ENCODE measurements at regions not wholly inside any gene's neighbourhood (a gene's known extent, or its start where the extent isn't known, plus 50 kb on each side); places are given as distances from the start of the nearest gene placed in this dataset.

DNA sequence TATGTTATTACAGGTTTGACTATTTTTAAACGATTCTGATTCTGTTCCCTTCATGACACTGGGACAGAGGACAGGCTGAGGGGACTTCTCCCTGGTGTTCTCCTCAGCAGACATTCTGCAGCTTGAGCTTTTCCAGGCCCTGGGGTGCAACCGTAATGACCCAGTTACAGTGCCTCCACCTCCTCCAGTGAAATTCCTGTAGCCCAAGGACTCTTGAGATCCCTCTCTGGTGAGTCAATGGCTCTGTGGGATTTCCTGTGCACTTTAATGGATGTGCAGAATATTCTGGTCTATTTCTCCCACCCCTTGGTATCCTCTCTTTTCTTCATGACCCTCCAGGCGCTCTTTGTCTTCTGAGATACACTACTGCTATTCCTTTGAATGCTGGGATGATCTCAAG lies 319.3 kb downstream of the INHBA start:
- Histone ChIP-seq H3K4me3 (ENCODE audit: low read length) (no peak overlapping the region), H3K79me2 (ENCODE audit: low read length) (no peaks in the 10 kb centered on the region), H3K4me1 (ENCODE audit: low read length) (no peaks in the 10 kb centered on the region), H4K20me1 (ENCODE audit: insufficient read depth, low read length) (no peaks in the 10 kb centered on the region), H3K9me3 (ENCODE audit: insufficient read depth, low read length) (no peaks in the 10 kb centered on the region), H3K36me3 (replicated peaks; ENCODE audit: low read depth, low read length) (no peaks in the 10 kb centered on the region), H3K9ac (ENCODE audit: low read length) (no peak overlapping the region), H2AFZ (ENCODE audit: low read depth, low read length) (no peak overlapping the region), H3K27me3 (ENCODE audit: low read depth, low read length) (no peaks in the 10 kb centered on the region), H3K27ac (ENCODE audit: low read length) (no peak overlapping the region), H3K4me2 (ENCODE audit: low read length) (no peak overlapping the region)
- TF ChIP-seq, protein P1, sequence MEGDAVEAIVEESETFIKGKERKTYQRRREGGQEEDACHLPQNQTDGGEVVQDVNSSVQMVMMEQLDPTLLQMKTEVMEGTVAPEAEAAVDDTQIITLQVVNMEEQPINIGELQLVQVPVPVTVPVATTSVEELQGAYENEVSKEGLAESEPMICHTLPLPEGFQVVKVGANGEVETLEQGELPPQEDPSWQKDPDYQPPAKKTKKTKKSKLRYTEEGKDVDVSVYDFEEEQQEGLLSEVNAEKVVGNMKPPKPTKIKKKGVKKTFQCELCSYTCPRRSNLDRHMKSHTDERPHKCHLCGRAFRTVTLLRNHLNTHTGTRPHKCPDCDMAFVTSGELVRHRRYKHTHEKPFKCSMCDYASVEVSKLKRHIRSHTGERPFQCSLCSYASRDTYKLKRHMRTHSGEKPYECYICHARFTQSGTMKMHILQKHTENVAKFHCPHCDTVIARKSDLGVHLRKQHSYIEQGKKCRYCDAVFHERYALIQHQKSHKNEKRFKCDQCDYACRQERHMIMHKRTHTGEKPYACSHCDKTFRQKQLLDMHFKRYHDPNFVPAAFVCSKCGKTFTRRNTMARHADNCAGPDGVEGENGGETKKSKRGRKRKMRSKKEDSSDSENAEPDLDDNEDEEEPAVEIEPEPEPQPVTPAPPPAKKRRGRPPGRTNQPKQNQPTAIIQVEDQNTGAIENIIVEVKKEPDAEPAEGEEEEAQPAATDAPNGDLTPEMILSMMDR (IDR thresholded peaks at IDR 0.05; ENCODE audit: low read depth, low read length): no peak
- TF ChIP-seq EZH2phosphoT487 (IDR thresholded peaks at IDR 0.05; ENCODE audit: low read depth): no peak

DNA sequence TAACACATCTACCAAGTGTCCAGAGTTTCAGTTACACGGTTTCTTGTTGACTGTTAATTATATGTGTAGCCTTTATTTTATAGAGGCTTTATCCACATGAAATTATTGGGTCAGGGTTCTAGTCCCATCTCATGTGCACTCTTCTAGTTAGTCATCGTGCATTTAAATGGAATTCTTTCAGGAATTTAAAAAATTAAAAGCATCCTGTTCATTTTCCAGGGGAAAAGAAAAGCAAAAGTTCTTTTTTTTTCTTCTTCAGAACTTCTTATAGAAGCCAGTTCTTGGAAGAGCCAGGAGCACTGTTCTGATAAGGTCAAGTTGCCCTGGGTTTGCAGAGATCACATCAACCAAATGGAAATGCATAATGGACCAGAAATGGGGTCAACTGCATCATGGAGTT lies 324.7 kb downstream of the INHBA start:
- Histone ChIP-seq H2AFZ (ENCODE audit: low read depth, low read length) (no peak overlapping the region), H3K9me3 (ENCODE audit: insufficient read depth, low read length) (no peaks in the 10 kb centered on the region), H3K4me2 (ENCODE audit: low read length) (no peak overlapping the region), H4K20me1 (ENCODE audit: insufficient read depth, low read length) (no peaks in the 10 kb centered on the region), H3K79me2 (ENCODE audit: low read length) (no peaks in the 10 kb centered on the region), H3K4me3 (ENCODE audit: low read length) (no peak overlapping the region), H3K36me3 (replicated peaks; ENCODE audit: low read depth, low read length) (no peaks in the 10 kb centered on the region), H3K27ac (ENCODE audit: low read length) (no peak overlapping the region), H3K4me1 (ENCODE audit: low read length) (no peaks in the 10 kb centered on the region), H3K27me3 (ENCODE audit: low read depth, low read length) (no peaks in the 10 kb centered on the region), H3K9ac (ENCODE audit: low read length) (no peak overlapping the region)
- TF ChIP-seq, protein P1 (IDR thresholded peaks at IDR 0.05; ENCODE audit: low read depth, low read length): no peak

DNA sequence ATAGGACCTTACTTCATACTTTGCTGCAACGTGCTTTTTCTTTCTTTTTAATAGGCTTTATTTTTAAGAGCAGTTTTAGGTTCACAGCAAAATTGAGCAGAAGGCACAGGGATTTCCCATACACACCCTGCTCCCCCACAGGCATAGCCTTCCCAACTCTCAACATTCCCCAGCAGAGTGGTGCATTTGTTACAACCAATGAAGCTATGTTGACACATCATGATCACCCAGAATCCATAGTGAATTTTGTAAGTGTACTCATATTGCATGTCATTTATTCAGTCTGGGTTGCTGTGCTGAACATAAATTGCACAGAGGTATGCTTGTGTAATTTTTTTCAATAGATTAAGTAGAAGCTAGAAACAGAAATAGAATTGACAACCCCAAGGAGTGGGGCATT lies 327.3 kb downstream of the INHBA start:
- Histone ChIP-seq H3K9ac (ENCODE audit: low read length) (no peak overlapping the region), H3K27ac (ENCODE audit: low read length) (no peak overlapping the region), H3K4me3 (ENCODE audit: low read length) (no peak overlapping the region), H3K36me3 (replicated peaks; ENCODE audit: low read depth, low read length) (no peaks in the 10 kb centered on the region), H3K4me1 (ENCODE audit: low read length) (no peaks in the 10 kb centered on the region), H4K20me1 (ENCODE audit: insufficient read depth, low read length) (no peaks in the 10 kb centered on the region), H3K27me3 (ENCODE audit: low read depth, low read length) (no peaks in the 10 kb centered on the region), H3K79me2 (ENCODE audit: low read length) (no peaks in the 10 kb centered on the region), H2AFZ (ENCODE audit: low read depth, low read length) (no peak overlapping the region), H3K4me2 (ENCODE audit: low read length) (no peak overlapping the region), H3K9me3 (ENCODE audit: insufficient read depth, low read length) (no peaks in the 10 kb centered on the region)
- TF ChIP-seq, protein P1 (IDR thresholded peaks at IDR 0.05; ENCODE audit: low read depth, low read length): no peak
- TF ChIP-seq EZH2phosphoT487 (IDR thresholded peaks at IDR 0.05; ENCODE audit: low read depth): no peak

DNA sequence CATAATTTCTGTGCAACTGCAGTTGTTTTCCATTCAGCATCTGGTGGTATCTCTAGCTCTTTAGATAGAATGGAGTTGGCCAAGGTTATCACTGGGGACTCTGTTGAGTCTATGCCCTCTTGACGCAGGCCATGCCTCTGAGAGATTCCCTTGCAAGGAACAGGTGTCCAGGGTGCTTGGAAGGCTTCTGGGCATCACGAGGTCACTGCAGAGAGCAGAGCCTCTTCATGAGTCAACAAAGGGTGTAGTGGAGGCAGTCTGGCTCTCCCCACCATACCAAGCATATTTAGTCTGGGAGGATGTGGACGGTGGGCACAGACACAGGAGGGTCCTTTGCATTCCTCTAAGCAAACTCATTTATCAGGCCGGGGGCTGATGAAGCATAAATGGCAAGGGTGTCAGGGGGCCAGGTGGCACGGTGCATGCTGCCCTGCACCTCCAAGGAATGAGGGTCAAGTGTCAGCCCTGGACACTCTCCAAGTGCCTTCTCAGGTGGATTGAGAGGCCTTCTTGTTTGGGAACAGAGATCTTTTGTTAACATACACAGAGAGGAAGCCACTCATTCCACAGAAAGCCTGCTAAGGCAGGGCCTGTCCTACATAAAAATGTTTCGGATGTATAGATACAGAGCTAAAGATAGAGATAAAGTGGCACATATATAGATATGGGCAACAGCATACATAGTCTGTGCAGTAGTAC lies 328.6 kb downstream of the INHBA start:
- TF ChIP-seq, protein P1 (IDR thresholded peaks at IDR 0.05; ENCODE audit: low read depth, low read length): no peak
- TF ChIP-seq EZH2phosphoT487 (IDR thresholded peaks at IDR 0.05; ENCODE audit: low read depth): no peak
- Histone ChIP-seq H3K27me3 (ENCODE audit: low read depth, low read length) (no peaks in the 10 kb centered on the region), H3K9ac (ENCODE audit: low read length) (no peak overlapping the region), H3K79me2 (ENCODE audit: low read length) (no peaks in the 10 kb centered on the region), H3K4me2 (ENCODE audit: low read length) (no peak overlapping the region), H3K4me1 (ENCODE audit: low read length) (no peaks in the 10 kb centered on the region), H2AFZ (ENCODE audit: low read depth, low read length) (no peak overlapping the region), H4K20me1 (ENCODE audit: insufficient read depth, low read length) (no peaks in the 10 kb centered on the region), H3K27ac (ENCODE audit: low read length) (no peak overlapping the region), H3K4me3 (ENCODE audit: low read length) (no peak overlapping the region), H3K36me3 (replicated peaks; ENCODE audit: low read depth, low read length) (no peaks in the 10 kb centered on the region), H3K9me3 (ENCODE audit: insufficient read depth, low read length) (no peaks in the 10 kb centered on the region)

Data from OCI-LY3 (cell line).